GM18868 (cell line): ENCODE measurements at regions not wholly inside any gene's neighbourhood (a gene's known extent, or its start where the extent isn't known, plus 50 kb on each side); places are given as distances from the start of the nearest gene placed in this dataset.
"Not testable (repeated sequence)": the region's sequence is repeated elsewhere in the genome, so short reads cannot be mapped to it uniquely, and the experiment has no call there.

ENCODE experiments used
- ATAC-seq: cut with Tn5 transposase; IDR thresholded peaks from one replicate; pipeline ENCODE4 v1.9.1; 2021; ENCODE audit warnings: mild to moderate bottlenecking, moderate library complexity; ENCODE audit not compliant: unreplicated experiment

GRCh38 chrY:24517340-24517739, 100.5 kb upstream of the BPY2B start:
- not testable (repeated sequence) for ATAC-seq

- peak; percentile 99 for ATAC-seq
Measured at GRCh38 chrY:24521686-24522085, 96.1 kb upstream of the BPY2B start.

- not testable (repeated sequence) for ATAC-seq
Measured at GRCh38 chrY:24537247-24537970, 80.4 kb upstream of the BPY2B start.

GRCh38 chrY:24548807-24549206, 69.0 kb upstream of the BPY2B start:
- ATAC-seq = not testable (repeated sequence)

GRCh38 chrY:24561422-24561821, 56.4 kb upstream of the BPY2B start:
- ATAC-seq = not testable (repeated sequence)
